MM.1S (cell line): ENCODE measurements at regions not wholly inside any gene's neighbourhood (a gene's known extent, or its start where the extent isn't known, plus 50 kb on each side); places are given as distances from the start of the nearest gene placed in this dataset.

Source experiments
- DNase-seq: peaks from one replicate; pipeline ENCODE4 v3.0.0-alpha.2; 2015
- H2AFZ ChIP-seq: fragments of 300-600 bp; sonication (generic); 2 replicates; pipeline ENCODE4 v1.6.0; 2016; ENCODE audit warnings: antibody characterized with exemption, low read length
- H3F3A ChIP-seq: fragments of 300-600 bp; sonication (generic); 2 replicates; pipeline ENCODE4 v1.6.1; 2016; ENCODE audit warnings: mild to moderate bottlenecking, antibody characterized with exemption, low read length, moderate library complexity, mixed read lengths; ENCODE audit not compliant: insufficient read depth
- H3K27ac ChIP-seq: fragments of 300-600 bp; sonication (generic); 2 replicates; pipeline ENCODE4 v1.5.1; 2016; ENCODE audit warnings: mild to moderate bottlenecking, low read length
- H3K27me3 ChIP-seq: fragments of 300-600 bp; sonication (generic); replicated peaks from 2 replicates; pipeline ENCODE4 v1.6.0; 2016; ENCODE audit warnings: low read length; ENCODE audit not compliant: insufficient read depth
- H3K36me3 ChIP-seq: fragments of 300-600 bp; sonication (generic); replicated peaks from 2 replicates; pipeline ENCODE4 v1.6.1; 2016; ENCODE audit warnings: mild to moderate bottlenecking, low read length, mixed read lengths; ENCODE audit not compliant: insufficient read depth
- H3K4me1 ChIP-seq: fragments of 300-600 bp; sonication (generic); 2 replicates; pipeline ENCODE4 v1.6.1; 2016; ENCODE audit warnings: low read length, mixed read lengths
- H3K4me2 ChIP-seq: fragments of 300-600 bp; sonication (generic); 2 replicates; pipeline ENCODE4 v1.6.0; 2016; ENCODE audit warnings: low read depth, low read length
- H3K4me3 ChIP-seq: fragments of 300-600 bp; sonication (generic); 2 replicates; pipeline ENCODE4 v1.5.1; 2016; ENCODE audit warnings: low read length, mixed read lengths
- H3K79me2 ChIP-seq: fragments of 300-600 bp; sonication (generic); 2 replicates; pipeline ENCODE4 v1.6.1; 2016; ENCODE audit warnings: mixed run types, low read length, mixed read lengths
- H3K9ac ChIP-seq: fragments of 300-600 bp; sonication (generic); 2 replicates; pipeline ENCODE4 v1.6.1; 2016; ENCODE audit warnings: low read length, mixed read lengths
- H3K9me2 ChIP-seq: fragments of 300-600 bp; sonication (generic); replicated peaks from 2 replicates; pipeline ENCODE4 v1.6.1; 2016; ENCODE audit warnings: mild to moderate bottlenecking, low read length, mixed read lengths; ENCODE audit not compliant: insufficient read depth
- H3K9me3 ChIP-seq: fragments of 300-600 bp; sonication (generic); replicated peaks from 2 replicates; pipeline ENCODE4 v1.6.1; 2016; ENCODE audit warnings: mild to moderate bottlenecking, low read length, mixed read lengths; ENCODE audit not compliant: insufficient read depth
- H4K20me1 ChIP-seq: fragments of 300-600 bp; sonication (generic); 2 replicates; pipeline ENCODE4 v1.6.1; 2016; ENCODE audit warnings: mild to moderate bottlenecking, low read length, moderate library complexity, mixed read lengths; ENCODE audit not compliant: insufficient read depth
- CTCF ChIP-seq: fragments of 300-600 bp; sonication (generic); IDR thresholded peaks from 2 replicates; pipeline ENCODE4 v1.5.1; 2016; ENCODE audit warnings: antibody characterized with exemption, low read length, mixed read lengths
- EZH2 ChIP-seq: fragments of 300-600 bp; sonication (generic); optimal IDR thresholded peaks from 2 replicates; pipeline ENCODE3; 2017; ENCODE audit warnings: low read depth, mild to moderate bottlenecking, antibody characterized with exemption, low read length, mixed read lengths
- EZH2phosphoT487 ChIP-seq: fragments of 300-600 bp; sonication (generic); IDR thresholded peaks from 2 replicates; pipeline ENCODE4 v1.6.1; 2018; ENCODE audit warnings: antibody characterized with exemption, low read length

GRCh38 chr4:32199639-32200038, 1479.5 kb downstream of the PCDH7 start:
- H3K79me2 ChIP-seq: no peaks in the 10 kb centered on the region
- no peaks in the 10 kb centered on the region for H3K9me2 ChIP-seq
- no peak overlapping the region for H3K27ac ChIP-seq
- H2AFZ ChIP-seq: no peak overlapping the region
- H3F3A ChIP-seq: no peaks in the 10 kb centered on the region
- H3K9me3 ChIP-seq: no peaks in the 10 kb centered on the region
- no peaks in the 10 kb centered on the region for H3K4me1 ChIP-seq
- no peaks in the 10 kb centered on the region for H3K27me3 ChIP-seq
- no peaks in the 10 kb centered on the region for H4K20me1 ChIP-seq
- TF ChIP-seq EZH2phosphoT487 (no peak), CTCF (no peak), EZH2 (no peak)
- no peaks in the 10 kb centered on the region for H3K36me3 ChIP-seq
- DNase-seq: no peak
- H3K4me3 ChIP-seq: no peak overlapping the region
- no peak overlapping the region for H3K9ac ChIP-seq
- H3K4me2 ChIP-seq: no peak overlapping the region

- Histone ChIP-seq H3K9me3 (no peaks in the 10 kb centered on the region), H3K9me2 (no peaks in the 10 kb centered on the region), H3K9ac (no peak overlapping the region), H2AFZ (no peak overlapping the region), H3F3A (no peaks in the 10 kb centered on the region), H3K36me3 (no peaks in the 10 kb centered on the region), H3K27ac (no peak overlapping the region), H3K4me1 (no peaks in the 10 kb centered on the region), H3K4me3 (no peak overlapping the region), H4K20me1 (no peaks in the 10 kb centered on the region), H3K4me2 (no peak overlapping the region), H3K27me3 (no peaks in the 10 kb centered on the region), H3K79me2 (no peaks in the 10 kb centered on the region)
- TF ChIP-seq CTCF (no peak), EZH2 (no peak), EZH2phosphoT487 (no peak)
- DNase-seq: no peak
Observed at GRCh38 chr4:32203340-32203739, 1483.2 kb downstream of the PCDH7 start.

GRCh38 chr4:32206756-32207155, 1486.6 kb downstream of the PCDH7 start:
- TF ChIP-seq EZH2phosphoT487 (no peak), EZH2 (no peak), CTCF (no peak)
- Histone ChIP-seq H3K4me3 (no peak overlapping the region), H3K9me2 (no peaks in the 10 kb centered on the region), H2AFZ (no peak overlapping the region), H3K79me2 (no peaks in the 10 kb centered on the region), H3K4me2 (no peak overlapping the region), H3K4me1 (no peaks in the 10 kb centered on the region), H3F3A (no peaks in the 10 kb centered on the region), H3K9ac (no peak overlapping the region), H3K27ac (no peak overlapping the region), H4K20me1 (no peaks in the 10 kb centered on the region), H3K36me3 (no peaks in the 10 kb centered on the region), H3K9me3 (no peaks in the 10 kb centered on the region), H3K27me3 (no peaks in the 10 kb centered on the region)
- no peak for DNase-seq

- Histone ChIP-seq H3K9ac (no peak overlapping the region), H3K4me3 (no peak overlapping the region), H3K9me3 (no peaks in the 10 kb centered on the region), H4K20me1 (no peaks in the 10 kb centered on the region), H3K27me3 (no peaks in the 10 kb centered on the region), H3K36me3 (no peaks in the 10 kb centered on the region), H3K4me1 (no peaks in the 10 kb centered on the region), H3K79me2 (no peaks in the 10 kb centered on the region), H3K9me2 (no peaks in the 10 kb centered on the region), H3K27ac (no peak overlapping the region), H2AFZ (no peak overlapping the region), H3K4me2 (no peak overlapping the region), H3F3A (no peaks in the 10 kb centered on the region)
- no peak for DNase-seq
- TF ChIP-seq EZH2phosphoT487: no peak
- no peak for TF ChIP-seq EZH2
- TF ChIP-seq CTCF: no peak
Observed at GRCh38 chr4:32207456-32207855, 1487.3 kb downstream of the PCDH7 start.
